A549 (cell line): ENCODE measurements at regions not wholly inside any gene's neighbourhood (a gene's known extent, or its start where the extent isn't known, plus 50 kb on each side); places are given as distances from the start of the nearest gene placed in this dataset.

ENCODE experiments used
- ATAC-seq, 2 experiments: fragments of 200-7000 bp in 1 of 2; fragments of >200 bp in 1 of 2; cut with Nextera tagmentation in 1 of 2; cut with Tn5 transposase in 1 of 2; 3 replicates each; pipeline versions ENCODE4 v1.8.0 to v1.9.1; 2018 to 2020; ENCODE audit warnings: mild to moderate bottlenecking in 1 of 2, moderate library complexity in 1 of 2
- CTCF ChIA-PET: fragments of 300-600 bp; sonication (Branson Sonifier 250); formaldehyde crosslinking; extraction: SDS; loops from one replicate; lab custom pipeline; 2021; ENCODE audit warnings: antibody characterized with exemption, inconsistent platforms; lab: Yijun Ruan, JAX
- POLR2A ChIA-PET: fragments of 350-600 bp; formaldehyde crosslinking; extraction: SDS; loops from one replicate; lab custom pipeline; 2021; ENCODE audit warnings: antibody characterized with exemption, inconsistent platforms; lab: Yijun Ruan, JAX
- DNase-seq, 2 experiments: peaks; one replicate each; pipeline versions ENCODE4 v3.0.0 to v3.0.0-alpha.2; 2011 to 2016; ENCODE audit warnings: low read depth in 1 of 2, low spot score in 1 of 2
- FAIRE-seq: peaks from 2 replicates; lab custom pipeline; 2011; peaks lifted over from hg19 to GRCh38; lab: Jason Lieb, UNC
- H3K27ac ChIP-seq, 2 experiments: fragments of >200 bp; sonication (Bioruptor Twin); formaldehyde crosslinking; 3 replicates each; pipeline ENCODE4 v1.5.1; 2016 to 2017
- H3K4me1 ChIP-seq: fragments of >200 bp; sonication (Bioruptor Twin); formaldehyde crosslinking; 3 replicates; pipeline ENCODE4 v1.6.1; 2016
- H3K4me2 ChIP-seq: fragments of >200 bp; sonication (Bioruptor Twin); formaldehyde crosslinking; 3 replicates; pipeline ENCODE4 v1.6.1; 2016
- H3K4me3 ChIP-seq: fragments of >200 bp; sonication (Bioruptor Twin); formaldehyde crosslinking; 3 replicates; pipeline ENCODE4 v1.5.1; 2016
- H3K9me3 ChIP-seq: fragments of >200 bp; sonication (Bioruptor Twin); formaldehyde crosslinking; 3 replicates; pipeline ENCODE4 v1.6.1; 2016
- BHLHE40 ChIP-seq: IDR thresholded peaks from 2 replicates; pipeline ENCODE4 v1.6.1; 2012; ENCODE audit warnings: low read depth, low read length, inconsistent platforms
- CHD2 ChIP-seq: fragments of 150-350 bp; IDR thresholded peaks from 2 replicates; pipeline ENCODE4 v1.6.1; 2014; ENCODE audit warnings: low read length; ENCODE audit not compliant: partially characterized antibody
- EHF ChIP-seq: fragments of 250-450 bp; sonication (Bioruptor Pico); IDR thresholded peaks from 2 replicates; pipeline ENCODE4 v1.5.0; 2020; ENCODE audit warnings: mild to moderate bottlenecking
- EHMT2 ChIP-seq: fragments of 200-600 bp; sonication (generic); IDR thresholded peaks from 2 replicates; pipeline ENCODE4 v1.6.1; 2016; ENCODE audit warnings: antibody characterized with exemption, low read depth, mild to moderate bottlenecking, moderate library complexity
- ELK1 ChIP-seq: fragments of 150-350 bp; IDR thresholded peaks from 2 replicates; pipeline ENCODE4 v1.6.1; 2014; ENCODE audit warnings: low read depth, mild to moderate bottlenecking, low read length
- EP300 ChIP-seq, 2 experiments: fragments of >200 bp; sonication (Bioruptor Twin); formaldehyde crosslinking; IDR thresholded peaks; 2 replicates in 1 of 2; 3 replicates in 1 of 2; pipeline ENCODE4 v1.6.1; 2016 to 2017
- ESRRA ChIP-seq: fragments of 150-350 bp; IDR thresholded peaks from 2 replicates; pipeline ENCODE4 v1.6.1; 2014; ENCODE audit warnings: mild to moderate bottlenecking, low read length, borderline replicate concordance
- FOSB ChIP-seq: fragments of 250-450 bp; sonication (Bioruptor Pico); IDR thresholded peaks from 2 replicates; pipeline ENCODE4 v1.5.0; 2020; ENCODE audit warnings: mild to moderate bottlenecking, moderate library complexity
- FOSL2 ChIP-seq, 2 experiments: fragments of 450-650 bp in 1 of 2; fragments of >200 bp in 1 of 2; sonication (Bioruptor Twin) in 1 of 2; formaldehyde crosslinking; IDR thresholded peaks; 2 replicates each; pipeline versions ENCODE4 v1.5.0 to v1.6.1; 2016 to 2020; ENCODE audit warnings: mild to moderate bottlenecking in 1 of 2, moderate library complexity in 1 of 2
- FOXS1 ChIP-seq: fragments of 250-450 bp; sonication (Bioruptor Pico); IDR thresholded peaks from 2 replicates; pipeline ENCODE4 v1.5.0; 2020; ENCODE audit warnings: mild to moderate bottlenecking, moderate library complexity
- GATA3 ChIP-seq: IDR thresholded peaks from 2 replicates; pipeline ENCODE4 v1.6.1; 2012; ENCODE audit warnings: borderline replicate concordance
- HEYL ChIP-seq: fragments of 250-450 bp; sonication (Bioruptor Pico); IDR thresholded peaks from 2 replicates; pipeline ENCODE4 v1.8.0; 2021; ENCODE audit warnings: mild to moderate bottlenecking, moderate library complexity
- HOXB13 ChIP-seq: fragments of 250-450 bp; sonication (Bioruptor Pico); IDR thresholded peaks from 2 replicates; pipeline ENCODE4 v1.5.0; 2020; ENCODE audit warnings: low read depth, mild to moderate bottlenecking, moderate library complexity
- HOXB5 ChIP-seq: fragments of 250-450 bp; sonication (Bioruptor Pico); IDR thresholded peaks from 2 replicates; pipeline ENCODE4 v1.5.0; 2020; ENCODE audit warnings: mild to moderate bottlenecking, moderate library complexity
- JUN ChIP-seq, 2 experiments: fragments of >200 bp; sonication (Bioruptor Twin); formaldehyde crosslinking; IDR thresholded peaks; 2 replicates in 1 of 2; 3 replicates in 1 of 2; pipeline ENCODE4 v1.6.1; 2016 to 2017
- JUNB ChIP-seq: fragments of >200 bp; sonication (Bioruptor Twin); formaldehyde crosslinking; IDR thresholded peaks from 2 replicates; pipeline ENCODE4 v1.6.1; 2016
- KDM1A ChIP-seq: fragments of 200-600 bp; sonication (generic); IDR thresholded peaks from 2 replicates; pipeline ENCODE4 v1.6.1; 2016; ENCODE audit warnings: low read depth, mild to moderate bottlenecking
- MAFK ChIP-seq: fragments of 450-650 bp; IDR thresholded peaks from 2 replicates; pipeline ENCODE4 v1.6.1; 2014; ENCODE audit not compliant: partially characterized antibody
- MAZ ChIP-seq: fragments of 150-350 bp; IDR thresholded peaks from 2 replicates; pipeline ENCODE4 v1.6.1; 2014; ENCODE audit warnings: antibody characterized with exemption, low read depth, low read length, borderline replicate concordance
- MYC ChIP-seq: IDR thresholded peaks from 2 replicates; pipeline ENCODE4 v1.6.1; 2012; ENCODE audit warnings: mild to moderate bottlenecking, inconsistent platforms, low read length, improper control_type of control experiment, borderline replicate concordance
- NFE2L2 ChIP-seq: fragments of 150-350 bp; conservative IDR thresholded peaks from 2 replicates; pipeline ENCODE4 v1.6.1; 2014; ENCODE audit warnings: low read length
- NPAS2 ChIP-seq: fragments of 250-450 bp; sonication (Bioruptor Pico); IDR thresholded peaks from 2 replicates; pipeline ENCODE4 v1.8.0; 2022; ENCODE audit warnings: mild to moderate bottlenecking, moderate library complexity, borderline replicate concordance
- PBX3 ChIP-seq: IDR thresholded peaks from 2 replicates; pipeline ENCODE4 v1.6.1; 2012
- POLR2AphosphoS2 ChIP-seq: conservative IDR thresholded peaks from 2 replicates; pipeline ENCODE4 v1.6.1; 2012; ENCODE audit warnings: low read length, improper control_type of control experiment, inconsistent platforms
- SMC3 ChIP-seq: fragments of >200 bp; sonication (Bioruptor Twin); formaldehyde crosslinking; IDR thresholded peaks from 3 replicates; pipeline ENCODE4 v1.6.1; 2018; ENCODE audit warnings: inconsistent platforms
- TP53 ChIP-seq: fragments of 250-450 bp; sonication (Bioruptor Pico); IDR thresholded peaks from 2 replicates; pipeline ENCODE4 v1.5.0; 2021; ENCODE audit warnings: mild to moderate bottlenecking, moderate library complexity
- ZC3H11A ChIP-seq: fragments of 450-650 bp; IDR thresholded peaks from 2 replicates; pipeline ENCODE4 v1.6.1; 2014; ENCODE audit warnings: antibody characterized with exemption, mild to moderate bottlenecking
- ZNF302 ChIP-seq: fragments of 250-450 bp; sonication (Bioruptor Pico); IDR thresholded peaks from 2 replicates; pipeline ENCODE4 v1.9.0; 2021; ENCODE audit warnings: inconsistent platforms, mild to moderate bottlenecking, moderate library complexity
- ZSCAN20 ChIP-seq: fragments of 250-450 bp; sonication (Bioruptor Pico); IDR thresholded peaks from 2 replicates; pipeline ENCODE4 v1.8.0; 2022; ENCODE audit warnings: mild to moderate bottlenecking, moderate library complexity
- WGBS: methylation state at CpG from one replicate; pipeline ENCODE4 v1.1.6; 2017; ENCODE audit errors: missing lambda C conversion rate; 5-methylcytosine and 5-hydroxymethylcytosine counted together
- TF ChIP-seq, protein P1 (sequence below): fragments of >200 bp; sonication (Bioruptor Twin); formaldehyde crosslinking; IDR thresholded peaks from 3 replicates; pipeline ENCODE4 v1.5.1; 2016
- TF ChIP-seq, protein P2 (sequence below): fragments of 450-650 bp; IDR thresholded peaks from 2 replicates; pipeline ENCODE4 v1.6.1; 2014; ENCODE audit warnings: antibody characterized with exemption

DNA sequence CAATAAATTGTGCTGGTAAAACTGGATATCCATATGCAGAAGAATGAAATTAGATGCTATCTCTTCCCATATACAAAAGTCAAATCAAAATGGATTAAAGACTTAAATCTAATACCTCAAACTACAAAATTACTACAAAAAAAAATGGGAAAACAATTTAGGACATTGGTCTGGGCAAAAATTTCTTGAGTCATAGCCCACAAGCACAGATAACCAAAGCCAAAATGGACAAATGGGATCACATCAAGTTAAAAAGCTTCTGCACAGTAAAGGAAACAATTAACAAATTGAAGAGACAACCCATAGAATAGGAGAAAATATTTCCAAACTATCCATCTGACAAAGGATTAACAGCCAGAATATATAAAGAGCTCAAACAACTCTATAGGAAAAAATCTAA is 264.6 kb downstream of the NUAK1 start:
- CTCF ChIA-PET = interaction anchor here (0.6 to 0.8 kb wide), 2 partner anchors 16 to 19 kb away, joined by 3 read pairs; no protein-coding TSS in a partner anchor
- FAIRE-seq = no peak
- no peak overlapping the region for H3K27ac ChIP-seq
- ATAC-seq = no peak
- TF ChIP-seq CHD2 (no peak), NPAS2 (CRISPR knock-in tag) (no peak), NFE2L2 (no peak), MYC (no peak)
- DNase-seq = no peak
- no peak overlapping the region for H3K4me2 ChIP-seq
- POLR2A ChIA-PET = no interaction called here
- H3K4me3 ChIP-seq = no peak overlapping the region
- no peaks in the 10 kb centered on the region for H3K4me1 ChIP-seq
- H3K9me3 ChIP-seq = no peaks in the 10 kb centered on the region; the same call in 2 of the 3 replicates

GRCh38 chr12:105876396-105876927 is 262.3 kb downstream of the NUAK1 start:
- FAIRE-seq (no peak), DNase-seq (no peak), ATAC-seq (no peak)
- Histone ChIP-seq H3K4me1 (no peaks in the 10 kb centered on the region), H3K9me3 (no peaks in the 10 kb centered on the region), H3K4me3 (no peak overlapping the region), H3K27ac (no peak overlapping the region), H3K4me2 (no peak overlapping the region)
- CTCF ChIA-PET = interaction anchor here (0.7 to 1.3 kb wide), 4 partner anchors 9 to 1223 kb away, joined by 3 to 4 read pairs (median 4); no protein-coding TSS in a partner anchor
- 55% methylated on average over 2 of the region's 2 CpGs for WGBS
- POLR2A ChIA-PET = interaction anchor here (0.6 kb wide), 1 partner anchor 154 kb away, joined by 4 read pairs; no protein-coding TSS in a partner anchor
- TF ChIP-seq EP300 (IDR thresholded peaks at IDR 0.05) (no peak), FOSL2 (IDR thresholded peaks at IDR 0.05) (no peak), FOSL2 (CRISPR knock-in tag; IDR thresholded peaks at IDR 0.05) (no peak), ZSCAN20 (CRISPR knock-in tag) (no peak), FOSB (no peak), EHMT2 (no peak), MAFK (no peak), FOXS1 (no peak), ESRRA (no peak), POLR2AphosphoS2 (no peak), JUN (IDR thresholded peaks at IDR 0.05) (no peak), HEYL (CRISPR knock-in tag) (no peak), MYC (no peak), TP53 (CRISPR knock-in tag) (no peak), ZC3H11A (no peak), JUNB (no peak), SMC3 (no peak), HOXB13 (CRISPR knock-in tag) (no peak), CHD2 (no peak), HOXB5 (CRISPR knock-in tag) (no peak)

- POLR2A ChIA-PET = no interaction called here
These were observed 259.8 kb downstream of the NUAK1 start for GRCh38 chr12:105878964-105879363.

More at GRCh38 chr12:105878964-105879363, 259.8 kb downstream of the NUAK1 start:
- Histone ChIP-seq H3K4me1 (no peaks in the 10 kb centered on the region), H3K4me2 (no peak overlapping the region)
- FAIRE-seq = peak; percentile 28
- CTCF ChIA-PET = no interaction called here
- TF ChIP-seq ELK1 (no peak), EHMT2 (no peak), GATA3 (no peak), ZC3H11A (no peak), ZNF302 (CRISPR knock-in tag) (no peak), SMC3 (no peak), EHF (CRISPR knock-in tag) (no peak), KDM1A (no peak), MYC (no peak), NPAS2 (CRISPR knock-in tag) (no peak), MAZ (no peak), BHLHE40 (no peak), PBX3 (no peak)
- TF ChIP-seq, protein P1, sequence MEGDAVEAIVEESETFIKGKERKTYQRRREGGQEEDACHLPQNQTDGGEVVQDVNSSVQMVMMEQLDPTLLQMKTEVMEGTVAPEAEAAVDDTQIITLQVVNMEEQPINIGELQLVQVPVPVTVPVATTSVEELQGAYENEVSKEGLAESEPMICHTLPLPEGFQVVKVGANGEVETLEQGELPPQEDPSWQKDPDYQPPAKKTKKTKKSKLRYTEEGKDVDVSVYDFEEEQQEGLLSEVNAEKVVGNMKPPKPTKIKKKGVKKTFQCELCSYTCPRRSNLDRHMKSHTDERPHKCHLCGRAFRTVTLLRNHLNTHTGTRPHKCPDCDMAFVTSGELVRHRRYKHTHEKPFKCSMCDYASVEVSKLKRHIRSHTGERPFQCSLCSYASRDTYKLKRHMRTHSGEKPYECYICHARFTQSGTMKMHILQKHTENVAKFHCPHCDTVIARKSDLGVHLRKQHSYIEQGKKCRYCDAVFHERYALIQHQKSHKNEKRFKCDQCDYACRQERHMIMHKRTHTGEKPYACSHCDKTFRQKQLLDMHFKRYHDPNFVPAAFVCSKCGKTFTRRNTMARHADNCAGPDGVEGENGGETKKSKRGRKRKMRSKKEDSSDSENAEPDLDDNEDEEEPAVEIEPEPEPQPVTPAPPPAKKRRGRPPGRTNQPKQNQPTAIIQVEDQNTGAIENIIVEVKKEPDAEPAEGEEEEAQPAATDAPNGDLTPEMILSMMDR = no peak
- TF ChIP-seq, protein P2, sequence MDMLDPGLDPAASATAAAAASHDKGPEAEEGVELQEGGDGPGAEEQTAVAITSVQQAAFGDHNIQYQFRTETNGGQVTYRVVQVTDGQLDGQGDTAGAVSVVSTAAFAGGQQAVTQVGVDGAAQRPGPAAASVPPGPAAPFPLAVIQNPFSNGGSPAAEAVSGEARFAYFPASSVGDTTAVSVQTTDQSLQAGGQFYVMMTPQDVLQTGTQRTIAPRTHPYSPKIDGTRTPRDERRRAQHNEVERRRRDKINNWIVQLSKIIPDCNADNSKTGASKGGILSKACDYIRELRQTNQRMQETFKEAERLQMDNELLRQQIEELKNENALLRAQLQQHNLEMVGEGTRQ = no peak
- TF ChIP-seq, all 56 proteins: peak for 0
- no peaks in the 10 kb centered on the region for H3K9me3 ChIP-seq
- no peak for DNase-seq
- H3K27ac ChIP-seq = no peak overlapping the region
- 91% methylated on average over 3 of the region's 3 CpGs for WGBS
- H3K4me3 ChIP-seq = no peak overlapping the region
- no peak for ATAC-seq
